Hematopoietic multipotent progenitor cell treated with erythropoietin and hydrocortisone succinate and interleukin-3 and kit ligand, for 17 days (in vitro differentiated cells): ENCODE measurements at regions not wholly inside any gene's neighbourhood (a gene's known extent, or its start where the extent isn't known, plus 50 kb on each side); places are given as distances from the start of the nearest gene placed in this dataset.

Source experiments
- DNase-seq: peaks from one replicate; pipeline ENCODE4 v3.0.0-alpha.2; 2015; ENCODE audit warnings: low spot score

GRCh38 chr10:117670116-117670904 lies 127.8 kb downstream of the EMX2 start:
- DNase-seq: no peak

DNA sequence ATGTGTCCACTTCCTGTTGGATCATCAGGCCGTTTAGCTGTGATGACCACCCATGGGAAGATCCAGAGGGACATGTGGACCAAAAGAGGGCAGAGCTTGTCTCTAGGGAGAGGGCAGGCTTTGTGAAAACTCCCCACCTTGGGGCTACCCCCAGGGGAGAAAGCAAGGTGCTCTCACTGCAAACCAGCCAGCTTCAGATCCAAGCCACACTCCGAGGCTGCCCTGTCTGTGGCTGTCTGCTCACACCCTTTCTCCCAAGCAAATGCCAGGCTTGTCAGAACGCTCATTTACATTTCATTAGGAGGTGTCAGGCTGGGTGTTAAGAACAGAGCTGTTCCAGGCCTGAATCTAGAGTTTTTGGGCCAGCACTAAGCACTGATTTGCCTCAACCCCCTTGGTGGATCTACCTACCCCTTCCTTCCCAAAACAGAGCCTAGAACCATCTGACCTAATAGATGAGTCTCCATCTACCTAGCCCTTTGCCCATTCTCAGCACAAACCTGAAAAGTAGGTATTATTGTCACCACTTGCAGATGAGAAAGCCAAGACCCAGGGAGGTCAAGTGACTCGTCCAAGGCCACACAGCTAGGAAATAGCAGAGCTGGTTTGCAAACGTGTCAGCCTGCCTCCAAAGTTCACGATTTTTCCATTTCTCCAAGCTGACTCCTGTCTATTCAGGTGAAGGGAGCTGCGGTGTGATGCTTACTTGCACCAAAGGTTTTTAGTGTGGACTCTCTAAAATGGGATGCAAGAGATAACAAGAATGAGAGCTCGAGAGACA lies 130.9 kb downstream of the EMX2 start:
- DNase-seq: no peak

- no peak for DNase-seq
Observed at GRCh38 chr10:117674201-117674600, 131.7 kb downstream of the EMX2 start.

- no peak for DNase-seq
Observed at GRCh38 chr10:117674646-117675045, 132.1 kb downstream of the EMX2 start.

DNA sequence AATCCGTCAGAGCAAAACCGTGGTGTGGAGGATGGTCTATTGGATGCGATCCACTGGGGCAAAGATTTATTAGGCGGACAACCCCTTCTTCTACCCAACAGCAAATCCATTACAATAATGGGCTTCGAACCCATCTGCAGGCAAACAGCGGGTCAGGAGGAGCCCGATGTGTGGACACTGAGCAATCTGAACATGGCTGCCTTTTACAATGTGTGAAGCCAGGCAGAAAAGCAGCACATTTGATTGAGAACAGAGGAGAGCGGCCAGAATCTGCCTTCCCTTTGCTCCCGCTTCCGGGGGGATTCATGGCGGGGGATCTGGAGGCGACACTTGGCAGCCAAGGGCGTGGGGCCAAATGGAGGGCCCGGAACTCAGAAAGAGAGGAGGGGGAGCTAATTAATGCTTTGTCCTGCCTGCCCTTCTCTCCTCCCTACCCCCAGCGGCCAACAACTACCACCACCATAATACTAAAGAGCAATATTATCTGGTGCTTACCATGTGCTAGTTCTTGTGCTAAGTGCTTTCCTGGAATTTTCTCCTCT lies 133.0 kb downstream of the EMX2 start:
- no peak for DNase-seq

DNA sequence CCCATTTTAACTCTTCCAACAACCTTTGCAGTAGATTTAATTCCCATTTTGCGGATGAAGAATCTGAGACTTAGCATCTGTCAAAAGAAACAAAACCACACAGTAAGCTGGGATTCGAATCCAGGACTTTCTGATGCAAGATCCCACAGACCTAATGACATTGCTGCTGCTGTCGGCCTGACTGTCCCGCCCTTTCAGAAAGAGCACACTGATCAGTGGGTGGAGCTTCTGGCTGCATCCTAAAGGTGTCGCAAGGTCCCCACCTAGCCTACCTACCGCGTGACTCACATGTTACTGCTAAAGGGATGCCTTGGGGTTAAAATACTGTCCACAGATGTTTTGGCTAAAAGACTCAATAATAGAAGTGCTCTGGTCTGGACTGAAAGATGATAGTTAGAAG lies 134.7 kb downstream of the EMX2 start:
- no peak for DNase-seq

DNA sequence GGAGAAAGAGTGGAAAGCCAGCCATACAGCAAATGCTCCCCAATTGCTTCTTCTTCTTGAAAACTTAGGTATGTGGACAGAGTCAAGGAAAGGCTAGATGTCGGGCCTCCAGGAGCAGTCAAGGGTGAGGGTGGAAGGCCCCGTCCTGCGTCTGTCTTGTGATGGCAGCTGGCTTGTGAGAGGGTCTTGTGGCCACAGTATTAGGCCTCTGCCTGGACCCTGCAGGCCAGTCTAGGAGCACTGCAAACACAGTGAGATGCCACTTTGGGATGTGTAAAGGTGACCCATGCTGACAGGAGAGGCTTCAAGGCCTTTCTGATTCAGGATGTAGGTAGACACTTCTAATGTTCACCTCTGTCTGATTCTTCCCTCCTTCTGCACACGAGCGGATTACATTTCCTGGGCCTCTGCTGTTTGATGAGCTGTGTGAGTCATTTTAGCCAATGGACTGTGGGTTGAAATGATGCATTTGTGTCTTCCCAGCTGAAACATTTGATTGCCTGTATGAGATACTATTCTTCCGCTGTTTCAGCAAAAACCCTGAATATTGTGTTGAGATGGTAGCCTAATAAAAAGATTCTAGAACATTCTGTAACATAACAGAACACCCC lies 135.4 kb downstream of the EMX2 start:
- no peak for DNase-seq

DNA sequence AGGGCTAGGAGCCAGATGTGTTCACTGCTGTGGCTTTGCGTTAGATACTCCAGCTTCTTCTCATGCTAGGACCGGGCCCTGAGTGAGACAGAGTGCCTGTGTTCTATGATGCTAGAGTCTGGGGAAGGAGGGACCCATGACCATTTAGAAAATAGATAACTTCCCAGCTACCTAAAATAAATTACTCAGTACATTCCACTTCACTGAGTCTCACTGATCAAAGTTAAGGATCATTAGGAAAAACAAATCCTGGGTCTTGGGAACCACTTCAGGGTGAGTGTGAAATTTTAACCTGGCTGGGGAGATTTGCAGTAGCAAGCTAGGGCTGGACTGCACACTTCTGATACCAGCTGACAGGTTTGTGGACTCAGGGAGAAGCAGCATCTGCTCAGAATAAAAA lies 138.1 kb downstream of the EMX2 start:
- DNase-seq: no peak

DNA sequence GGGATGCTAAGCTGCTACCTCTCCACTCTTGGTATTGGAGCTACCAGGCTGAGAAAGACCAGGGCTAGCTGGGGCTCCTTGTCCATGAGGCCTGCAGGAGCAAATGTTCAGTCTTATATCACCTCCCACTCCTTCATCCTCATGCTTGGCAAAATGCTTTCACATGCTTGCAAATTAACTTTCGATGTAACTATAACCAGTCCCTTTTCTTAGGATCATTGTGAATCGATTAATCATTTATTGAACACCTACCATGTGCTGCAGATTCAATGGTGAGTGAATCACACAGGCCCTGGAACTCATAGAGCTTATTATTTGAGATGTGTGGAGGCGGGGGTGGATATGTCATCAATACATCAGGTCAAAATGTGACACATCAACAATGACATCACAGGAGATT lies 138.6 kb downstream of the EMX2 start:
- no peak for DNase-seq

DNA sequence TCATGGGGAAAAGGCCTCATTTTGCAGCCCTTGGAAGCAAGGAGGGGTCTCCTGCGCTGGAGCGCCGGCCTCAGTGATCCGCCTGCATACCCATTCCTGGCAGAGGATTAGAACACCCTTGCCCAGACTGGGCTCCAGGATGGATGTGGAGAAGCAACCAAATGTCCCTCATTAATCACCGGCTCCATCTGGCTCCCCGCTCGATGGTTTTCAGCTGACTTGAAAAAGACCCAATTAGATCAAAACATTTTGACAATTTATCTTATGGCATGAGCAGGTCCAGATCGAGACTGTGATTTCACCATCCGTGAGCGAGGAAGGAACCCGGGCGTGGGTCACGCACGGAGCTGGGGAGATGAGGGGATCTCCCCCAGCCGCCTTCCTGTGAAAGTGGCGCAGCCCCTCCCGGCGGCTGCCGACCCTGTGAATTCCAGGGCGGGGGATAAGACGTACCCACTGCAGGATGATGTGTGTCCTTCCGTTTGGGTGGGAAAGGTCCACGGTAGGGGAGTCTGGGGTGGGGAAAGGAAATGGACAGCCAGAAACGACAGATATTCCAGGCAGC lies 141.6 kb downstream of the EMX2 start:
- DNase-seq: no peak

DNA sequence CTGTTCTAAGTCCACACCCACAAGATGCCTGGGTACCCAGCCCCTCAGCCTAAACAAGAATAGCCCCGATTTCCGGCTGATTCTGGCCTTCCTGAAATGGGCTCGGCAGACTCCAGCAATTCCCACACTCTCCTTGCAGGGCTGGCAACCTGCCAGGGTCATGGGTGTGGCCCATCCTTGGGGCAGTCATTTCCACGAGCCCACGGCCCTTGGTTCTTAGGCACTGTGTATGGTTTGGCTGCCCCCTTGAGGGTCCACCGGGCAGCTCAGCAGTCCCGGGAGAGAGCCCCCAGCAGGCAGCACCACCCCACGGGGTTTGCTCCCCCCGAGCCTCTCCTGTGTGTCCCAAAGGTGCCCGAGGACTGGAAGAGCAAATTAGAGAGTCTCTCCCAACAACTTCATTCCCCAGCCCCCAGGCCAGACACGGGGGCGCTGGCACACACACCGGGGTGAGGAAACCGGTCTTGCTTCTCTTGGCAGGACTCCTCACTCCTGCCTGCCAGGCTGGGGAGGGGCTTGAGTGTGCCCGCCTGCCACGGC lies 142.2 kb downstream of the EMX2 start:
- DNase-seq: peak; percentile 12

- DNase-seq: no peak
Observed at GRCh38 chr10:117685431-117685830, 142.9 kb downstream of the EMX2 start.

GRCh38 chr10:117686606-117687005 lies 144.1 kb downstream of the EMX2 start:
- DNase-seq: no peak

DNA sequence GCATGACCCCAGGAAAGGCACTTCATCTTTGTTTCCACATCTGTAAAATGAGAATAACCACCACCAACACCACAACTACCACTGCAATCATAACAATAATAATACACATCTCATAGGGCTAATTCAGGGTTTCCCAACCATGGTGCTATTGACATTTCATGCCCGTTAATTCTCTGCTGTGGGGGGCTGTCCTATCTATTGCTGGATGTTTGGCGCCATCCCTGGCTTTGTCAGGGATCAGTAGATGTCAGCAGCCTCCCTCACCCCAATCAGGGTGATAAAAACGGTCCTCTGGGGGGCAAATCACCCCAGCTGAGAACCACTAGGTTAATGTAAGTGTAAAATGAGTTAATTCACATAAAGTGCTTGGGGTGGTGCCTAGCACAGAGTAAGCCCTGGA lies 145.8 kb downstream of the EMX2 start:
- DNase-seq: no peak

DNA sequence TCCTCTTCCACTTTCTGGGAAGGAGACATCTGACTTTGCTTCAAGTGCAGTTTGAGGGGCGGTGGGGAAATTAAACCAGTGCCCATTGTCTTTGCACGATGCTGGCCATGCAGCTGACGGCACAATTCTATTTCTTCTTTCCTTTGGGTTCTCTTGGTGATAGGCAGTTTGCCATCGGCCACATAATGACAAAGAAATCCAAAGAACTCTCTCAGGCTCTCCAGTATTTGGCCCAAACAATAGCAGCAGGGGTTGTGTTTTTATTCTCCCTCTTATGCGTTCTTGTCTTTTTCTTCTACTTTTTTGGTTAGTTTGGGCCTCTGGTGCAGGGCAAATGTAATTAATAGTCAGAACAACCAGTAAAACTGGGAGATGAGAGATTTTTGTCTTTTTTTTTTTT lies 147.0 kb downstream of the EMX2 start:
- no peak for DNase-seq

DNA sequence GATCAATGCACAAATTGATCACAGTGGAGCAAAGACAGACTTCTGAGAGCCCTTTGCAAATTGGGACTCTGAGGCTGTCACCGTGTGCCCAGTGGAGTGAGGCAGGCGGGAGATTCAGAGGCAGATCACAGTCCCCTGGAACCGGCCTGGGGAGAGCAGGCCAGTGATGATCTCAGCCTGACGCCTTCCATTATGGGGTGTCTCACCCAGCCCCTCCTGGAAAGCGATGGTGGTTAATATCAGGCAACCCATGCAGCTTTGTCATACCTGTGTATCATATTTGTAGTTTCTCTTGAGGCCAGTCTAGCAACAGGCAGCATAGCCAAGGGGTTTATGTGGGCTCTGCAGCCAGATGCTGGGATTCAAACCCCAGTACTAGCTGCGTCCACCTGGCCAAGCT lies 147.8 kb downstream of the EMX2 start:
- no peak for DNase-seq

- no peak for DNase-seq
Observed at GRCh38 chr10:117694190-117694589, 151.6 kb downstream of the EMX2 start.

DNA sequence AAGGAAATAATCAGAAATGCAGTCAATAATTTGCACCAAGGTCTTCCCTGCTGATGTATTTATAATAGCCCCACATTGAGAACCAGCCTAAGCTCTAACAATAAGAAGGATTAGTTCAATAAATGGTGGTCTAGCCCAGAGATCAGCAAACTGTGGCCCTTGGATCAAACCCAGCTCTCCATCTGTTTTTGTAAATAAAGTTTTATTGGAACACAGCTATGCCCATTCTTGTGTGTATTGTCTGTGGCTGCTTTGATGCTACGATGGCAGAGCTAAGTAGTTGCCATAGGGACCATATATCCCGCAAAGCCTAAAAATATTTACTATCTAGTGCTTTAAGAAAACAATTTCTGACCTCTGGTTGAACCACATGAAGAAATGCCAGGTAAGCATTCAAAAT lies 154.9 kb downstream of the EMX2 start:
- DNase-seq: no peak

DNA sequence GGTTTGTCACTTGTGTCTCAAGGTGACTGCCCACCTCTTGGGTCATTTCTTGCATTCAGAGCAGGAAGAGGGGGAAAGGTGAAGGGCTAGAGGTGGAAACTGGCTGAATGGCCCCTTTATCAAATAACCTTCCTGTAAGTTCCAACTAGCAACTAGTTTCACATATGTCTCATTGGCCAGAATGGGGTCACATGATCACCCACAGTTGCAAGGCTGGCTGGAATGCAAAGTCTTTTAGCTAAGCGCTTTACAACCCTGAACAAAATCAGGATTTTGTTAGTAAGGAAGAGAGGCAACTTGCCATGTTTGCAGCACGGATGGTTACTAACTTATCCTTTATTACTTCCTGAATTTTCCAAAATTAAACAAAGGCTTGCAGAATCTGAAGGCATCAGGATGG lies 156.3 kb downstream of the EMX2 start:
- DNase-seq: no peak

- DNase-seq: no peak
Observed at GRCh38 chr10:117699436-117700075, 157.0 kb downstream of the EMX2 start.

GRCh38 chr10:117710181-117710798 lies 167.7 kb downstream of the EMX2 start:
- no peak for DNase-seq
